ENCODE measurements at regions not wholly inside any gene's neighbourhood (a gene's known extent, or its start where the extent isn't known, plus 50 kb on each side); places are given as distances from the start of the nearest gene placed in this dataset.
"Not testable (repeated sequence)": the region's sequence is repeated elsewhere in the genome, so short reads cannot be mapped to it uniquely, and the experiment has no call there.

DNA sequence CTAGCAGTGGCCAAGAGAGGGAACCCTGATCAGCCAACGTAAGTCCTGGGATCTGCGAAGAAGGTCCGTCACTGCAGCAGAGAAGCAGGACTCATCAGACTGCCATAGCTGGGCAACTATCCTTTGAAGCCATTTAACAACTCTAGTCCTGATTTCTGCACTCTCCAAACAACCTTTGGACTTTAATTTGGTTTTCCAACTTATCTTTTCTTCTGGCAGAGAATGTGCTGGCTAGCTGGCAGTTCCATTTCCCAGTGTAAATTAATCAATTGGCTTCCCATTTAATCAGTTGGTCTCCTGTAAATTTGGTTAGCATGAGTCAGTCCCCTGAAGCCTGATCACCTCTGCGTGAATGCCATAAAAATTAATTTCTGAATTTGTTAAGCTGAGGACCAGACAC is 153.7 kb upstream of the GPR101 start:
- DNase-seq, result no peak
- H3K27ac Mint-ChIP-seq, result peak overlapping the region in 1 of 2 donors; percentile 19
- H3K9me3 Mint-ChIP-seq, result no peaks in the 10 kb centered on the region
- ATAC-seq, result no peak
- no peaks in the 10 kb centered on the region for H3K27me3 Mint-ChIP-seq
- no peaks in the 10 kb centered on the region for H3K4me1 Mint-ChIP-seq
- H3K4me3 Mint-ChIP-seq, result no peak overlapping the region

DNA sequence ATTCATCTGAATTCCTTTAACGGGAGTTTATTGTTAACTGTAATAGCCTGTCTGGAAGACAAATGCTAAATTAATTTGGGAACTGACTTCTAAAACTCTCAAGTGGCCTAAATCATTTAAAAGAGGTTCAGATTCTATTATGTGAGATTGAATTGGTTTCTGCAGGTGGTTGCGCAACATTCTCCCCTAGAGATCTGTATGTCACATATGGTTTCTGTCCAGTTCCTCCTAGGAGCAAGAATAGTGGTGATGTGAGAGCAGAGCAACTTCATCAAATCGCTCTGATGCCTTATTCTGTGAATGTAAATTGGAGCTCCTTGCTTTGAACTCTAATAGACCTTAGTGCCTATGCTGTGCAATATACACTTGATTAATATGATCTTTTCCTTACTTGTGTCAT is 144.6 kb upstream of the GPR101 start:
- no peak overlapping the region for H3K4me3 Mint-ChIP-seq
- no peak overlapping the region for H3K27ac Mint-ChIP-seq
- no peak for ATAC-seq
- no peaks in the 10 kb centered on the region for H3K27me3 Mint-ChIP-seq
- no peak for DNase-seq
- H3K9me3 Mint-ChIP-seq, result no peaks in the 10 kb centered on the region
- peaks cover 1% of the 10 kb centered on the region for H3K4me1 Mint-ChIP-seq

DNA sequence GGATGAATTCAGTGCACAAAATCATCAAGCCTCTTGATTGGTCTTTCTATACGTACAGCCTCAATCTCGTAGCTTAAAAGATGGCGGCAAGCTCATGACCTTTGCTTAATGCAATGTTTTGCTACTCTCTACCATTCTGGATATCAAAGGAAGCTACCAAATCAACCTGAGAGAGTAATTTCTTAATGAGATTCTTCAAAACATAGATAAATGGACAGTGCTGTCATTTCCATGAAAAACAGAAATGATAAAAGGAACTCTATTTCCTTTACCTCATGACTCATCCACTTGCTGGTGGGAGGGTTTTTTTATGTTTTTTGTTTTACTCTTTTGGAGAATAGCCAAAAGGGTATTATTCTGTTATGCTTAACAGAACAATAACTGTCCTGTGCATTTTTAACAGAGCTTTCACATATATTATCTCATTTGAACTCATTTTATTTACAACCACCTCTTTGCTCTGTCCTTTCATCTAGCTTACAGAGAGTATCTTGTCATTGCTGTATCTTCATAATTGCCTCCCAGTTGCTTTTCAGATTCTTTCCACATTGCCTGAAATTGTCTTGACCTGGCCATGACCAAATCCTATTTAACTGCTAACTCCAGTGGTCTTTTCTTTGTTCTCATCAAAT is 138.6 kb upstream of the GPR101 start:
- DNase-seq, result no peak
- Mint-ChIP-seq H3K9me3 (no peaks in the 10 kb centered on the region), H3K4me1 (peaks cover 15% of the 10 kb centered on the region), H3K27ac (no peak overlapping the region), H3K27me3 (no peaks in the 10 kb centered on the region), H3K4me3 (no peak overlapping the region)
- ATAC-seq, result no peak

DNA sequence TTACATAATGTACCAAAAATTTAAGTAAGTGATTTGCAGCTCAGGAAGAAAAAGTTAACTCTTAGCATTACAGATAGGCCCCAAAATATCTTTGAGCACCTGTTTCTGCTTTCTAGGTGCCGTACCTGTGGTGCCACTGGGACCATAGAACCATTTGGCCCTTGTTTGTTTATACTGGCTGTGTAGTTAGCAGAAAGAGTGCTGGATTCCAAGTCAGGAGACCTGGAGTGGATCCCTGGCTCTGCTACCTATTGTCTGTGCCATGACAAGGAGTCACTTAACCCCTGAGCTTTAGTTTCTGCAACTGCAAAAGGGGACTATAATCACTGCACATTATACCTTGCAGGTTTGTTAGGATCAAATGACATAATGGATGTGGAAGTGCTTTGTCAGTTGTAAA is 137.8 kb upstream of the GPR101 start:
- Mint-ChIP-seq H3K27ac (no peak overlapping the region), H3K27me3 (peaks cover 5% of the 10 kb centered on the region), H3K9me3 (no peaks in the 10 kb centered on the region), H3K4me3 (no peak overlapping the region), H3K4me1 (peaks cover 15% of the 10 kb centered on the region)
- ATAC-seq (no peak), DNase-seq (no peak)

DNA sequence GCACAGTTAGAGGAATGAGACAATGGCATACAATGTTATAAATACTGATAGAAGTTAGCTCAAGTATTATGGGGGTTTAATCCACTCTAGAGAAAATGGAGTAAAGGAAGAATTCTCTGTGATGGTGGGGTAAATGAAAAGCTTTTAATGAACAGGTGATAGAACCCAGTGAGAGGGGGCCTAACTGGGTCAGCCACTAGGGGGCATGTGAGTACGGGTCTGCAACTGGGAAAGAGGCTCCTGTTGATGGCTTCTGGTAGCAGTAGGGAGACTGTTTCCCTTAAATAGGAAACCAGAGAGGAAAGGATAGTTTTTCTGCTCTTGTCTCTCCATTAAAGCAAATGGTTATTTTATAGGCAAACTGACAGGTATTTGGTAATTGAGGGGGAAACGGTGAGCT is 132.8 kb upstream of the GPR101 start:
- Mint-ChIP-seq H3K27me3 (peaks cover 7% of the 10 kb centered on the region), H3K4me3 (no peak overlapping the region), H3K9me3 (no peaks in the 10 kb centered on the region), H3K4me1 (no peaks in the 10 kb centered on the region), H3K27ac (peak overlapping the region in 1 of 2 donors; percentile 90)
- no peak for DNase-seq
- ATAC-seq, result no peak

DNA sequence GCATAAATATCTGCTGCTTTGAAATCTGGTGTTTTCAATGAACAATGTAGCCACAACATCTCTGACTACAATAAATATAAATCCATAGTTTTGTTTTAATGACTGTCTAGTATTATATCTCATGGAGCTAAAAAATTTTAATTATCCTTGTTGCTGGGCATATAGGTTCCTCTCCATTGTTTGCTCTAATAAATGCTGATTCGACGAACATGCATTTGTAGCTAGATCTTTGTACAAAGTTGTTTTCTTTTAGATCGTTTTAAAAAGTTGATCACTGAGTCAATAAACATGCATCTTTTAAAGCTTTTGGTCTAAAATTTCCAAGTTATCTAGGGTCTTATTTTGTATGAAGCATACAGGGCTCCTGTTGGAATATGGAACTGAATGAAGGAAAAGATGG is 130.5 kb upstream of the GPR101 start:
- ATAC-seq (no peak), DNase-seq (no peak)
- Mint-ChIP-seq H3K4me3 (no peak overlapping the region), H3K4me1 (no peaks in the 10 kb centered on the region), H3K27me3 (peaks cover 7% of the 10 kb centered on the region), H3K27ac (no peak overlapping the region), H3K9me3 (no peaks in the 10 kb centered on the region)

DNA sequence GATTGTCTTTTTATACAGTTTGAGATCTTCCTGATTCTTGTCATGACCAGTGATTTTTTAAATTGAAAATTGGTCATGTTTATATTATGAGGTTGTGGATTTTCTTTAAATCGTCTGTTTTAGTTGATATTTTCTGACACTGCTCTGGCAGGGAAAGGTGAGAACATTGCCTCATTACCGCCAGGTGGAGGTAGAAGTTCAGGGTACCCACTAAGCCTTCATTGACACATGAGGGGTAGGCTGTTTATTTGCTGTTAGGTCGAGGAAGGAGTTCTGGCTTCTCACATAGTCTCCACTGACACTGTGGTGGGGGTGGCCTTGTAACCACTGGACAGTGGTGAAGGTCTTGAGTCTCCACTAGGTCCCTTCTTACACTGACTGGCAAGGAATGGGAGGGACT is 117.6 kb upstream of the GPR101 start:
- H3K4me3 Mint-ChIP-seq, result no peak overlapping the region
- ATAC-seq (no peak), DNase-seq (no peak)
- H3K4me1 Mint-ChIP-seq, result no peaks in the 10 kb centered on the region
- H3K9me3 Mint-ChIP-seq, result no peaks in the 10 kb centered on the region
- peaks cover 15% of the 10 kb centered on the region for H3K27me3 Mint-ChIP-seq
- H3K27ac Mint-ChIP-seq, result no peak overlapping the region

DNA sequence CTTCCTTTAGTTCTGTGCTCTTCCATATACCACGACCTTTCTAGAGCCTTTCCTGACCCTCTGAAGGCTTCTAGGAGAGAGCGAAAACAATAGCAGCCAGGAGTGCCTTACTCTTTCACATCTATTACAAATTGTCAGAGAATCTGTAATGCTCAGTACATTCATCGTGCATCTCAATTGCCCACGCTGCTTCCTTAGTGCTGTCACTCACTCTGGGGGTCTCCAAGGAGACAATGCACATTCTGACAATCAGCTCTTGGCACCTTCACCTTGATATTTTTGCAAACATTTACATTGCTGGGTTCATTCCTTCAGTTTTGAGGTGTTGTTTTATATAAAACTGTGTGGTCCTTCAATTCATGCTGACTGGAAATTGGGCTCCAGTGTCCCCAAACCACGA is 110.1 kb upstream of the GPR101 start:
- ATAC-seq (no peak), DNase-seq (no peak)
- H3K27me3 Mint-ChIP-seq, result no peaks in the 10 kb centered on the region
- H3K4me3 Mint-ChIP-seq, result no peak overlapping the region
- H3K4me1 Mint-ChIP-seq, result no peaks in the 10 kb centered on the region
- H3K9me3 Mint-ChIP-seq, result peaks cover 0 to 6% of the 10 kb centered on the region in 2 donors
- no peak overlapping the region for H3K27ac Mint-ChIP-seq

DNA sequence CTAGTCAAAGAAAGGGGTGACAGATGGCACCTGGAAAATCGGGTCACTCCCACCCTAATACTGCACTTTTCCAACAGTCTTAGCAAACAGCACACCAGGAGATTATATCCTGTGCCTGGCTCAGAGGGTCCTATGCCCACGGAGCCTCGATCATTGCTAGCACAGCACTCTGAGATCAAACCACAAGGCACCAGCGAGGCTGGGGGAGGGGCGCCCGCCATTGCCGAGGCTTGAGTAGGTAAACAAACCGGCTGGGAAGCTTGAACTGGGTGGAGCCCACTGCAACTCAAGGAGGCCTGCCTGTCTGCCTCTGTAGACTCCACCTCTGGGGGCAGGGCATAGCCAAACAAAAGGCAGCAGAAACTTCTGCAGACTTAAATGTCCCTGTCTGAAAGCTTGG is 88.9 kb upstream of the GPR101 start:
- H3K9me3 Mint-ChIP-seq, H3K4me3 Mint-ChIP-seq, H3K27me3 Mint-ChIP-seq, ATAC-seq, H3K27ac Mint-ChIP-seq, H3K4me1 Mint-ChIP-seq, DNase-seq: not testable (repeated sequence)

DNA sequence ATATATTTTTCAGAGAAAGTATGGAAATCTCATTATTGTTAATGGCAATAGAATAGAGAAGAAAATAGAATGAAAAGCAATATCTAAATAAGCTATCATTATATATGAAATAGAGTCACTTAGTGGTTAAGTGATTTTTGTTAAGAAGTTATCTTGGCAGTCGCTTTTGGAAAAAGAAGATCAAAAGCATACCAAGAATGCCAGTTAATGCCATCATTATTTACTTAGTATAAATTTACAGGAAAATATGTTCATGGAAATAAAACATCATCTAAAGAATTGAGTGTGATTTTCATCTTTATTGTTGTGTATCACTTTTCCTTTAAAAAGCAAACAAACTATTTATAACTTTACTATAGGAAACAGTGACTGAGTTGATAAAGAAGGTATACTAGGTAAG is 85.3 kb upstream of the GPR101 start:
- H3K27ac Mint-ChIP-seq, result no peak overlapping the region

DNA sequence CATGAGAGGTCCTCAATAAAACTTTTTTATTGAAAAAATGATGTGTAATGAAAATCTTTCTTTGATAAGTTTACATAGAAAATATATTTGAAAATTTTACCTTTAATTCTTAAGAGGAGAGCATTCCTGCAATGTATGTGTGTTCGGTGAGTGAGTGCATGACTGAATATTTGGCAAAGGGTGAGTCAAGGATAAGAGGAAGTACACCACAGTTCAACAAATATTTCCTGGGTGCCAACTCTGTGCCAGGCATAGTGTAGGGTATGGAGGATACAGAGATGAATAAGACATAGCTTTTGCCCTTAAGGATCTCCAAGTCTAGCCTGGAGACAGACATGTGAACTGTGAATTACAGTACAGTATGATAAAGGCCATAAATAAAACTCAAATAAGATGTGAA is 84.7 kb upstream of the GPR101 start:
- Mint-ChIP-seq H3K9me3 (no peaks in the 10 kb centered on the region), H3K4me1 (no peaks in the 10 kb centered on the region), H3K4me3 (no peak overlapping the region), H3K27ac (no peak overlapping the region), H3K27me3 (peaks cover 7% of the 10 kb centered on the region)
- DNase-seq, result no peak
- ATAC-seq, result no peak

More for the DNA sequence above, 85.3 kb upstream of the GPR101 start:
- Mint-ChIP-seq H3K4me1 (no peaks in the 10 kb centered on the region), H3K27me3 (peaks cover 7% of the 10 kb centered on the region), H3K9me3 (no peaks in the 10 kb centered on the region), H3K4me3 (no peak overlapping the region)
- DNase-seq (no peak), ATAC-seq (no peak)

DNA sequence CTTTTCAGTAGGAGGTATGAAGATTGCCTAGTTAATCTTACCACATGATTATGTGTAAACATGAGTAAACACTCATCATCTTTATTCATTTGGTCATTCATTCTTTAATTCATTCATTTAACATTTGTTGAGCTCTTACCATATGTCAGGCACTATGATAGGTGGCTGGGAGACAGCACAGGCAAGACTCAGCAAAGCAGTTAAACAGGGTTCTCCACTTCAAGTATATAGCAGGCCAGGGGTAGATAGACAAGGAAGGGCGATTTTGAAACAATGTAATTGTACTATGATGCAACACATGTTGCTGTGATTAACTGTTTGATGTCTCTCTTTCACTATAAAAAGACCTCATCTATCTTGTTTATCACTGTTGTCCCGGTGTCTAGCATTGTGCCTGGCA is 84.3 kb upstream of the GPR101 start:
- Mint-ChIP-seq H3K4me3 (no peak overlapping the region), H3K4me1 (no peaks in the 10 kb centered on the region), H3K9me3 (no peaks in the 10 kb centered on the region), H3K27ac (no peak overlapping the region), H3K27me3 (peaks cover 7% of the 10 kb centered on the region)
- ATAC-seq (no peak), DNase-seq (no peak)

DNA sequence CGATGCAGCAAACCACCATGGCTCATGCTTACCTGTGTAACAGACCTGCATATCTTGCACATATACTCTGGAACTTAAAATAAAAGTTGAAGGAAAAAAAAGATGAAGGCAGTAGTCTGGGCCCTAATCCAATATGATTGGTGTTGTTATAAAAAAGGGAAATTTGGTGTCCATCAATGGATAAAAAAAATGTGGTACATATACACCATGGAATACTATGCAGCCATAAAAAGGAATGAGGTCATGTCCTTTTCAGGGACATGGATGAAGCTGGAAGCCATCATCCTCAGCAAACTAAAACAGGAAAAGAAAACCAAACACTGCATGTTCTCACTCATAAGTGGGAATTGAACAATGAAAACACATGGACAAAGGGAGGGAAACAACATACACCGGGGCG is 74.1 kb upstream of the GPR101 start:
- ATAC-seq, H3K9me3 Mint-ChIP-seq, H3K27me3 Mint-ChIP-seq, H3K4me3 Mint-ChIP-seq, H3K27ac Mint-ChIP-seq, H3K4me1 Mint-ChIP-seq, DNase-seq: not testable (repeated sequence)

DNA sequence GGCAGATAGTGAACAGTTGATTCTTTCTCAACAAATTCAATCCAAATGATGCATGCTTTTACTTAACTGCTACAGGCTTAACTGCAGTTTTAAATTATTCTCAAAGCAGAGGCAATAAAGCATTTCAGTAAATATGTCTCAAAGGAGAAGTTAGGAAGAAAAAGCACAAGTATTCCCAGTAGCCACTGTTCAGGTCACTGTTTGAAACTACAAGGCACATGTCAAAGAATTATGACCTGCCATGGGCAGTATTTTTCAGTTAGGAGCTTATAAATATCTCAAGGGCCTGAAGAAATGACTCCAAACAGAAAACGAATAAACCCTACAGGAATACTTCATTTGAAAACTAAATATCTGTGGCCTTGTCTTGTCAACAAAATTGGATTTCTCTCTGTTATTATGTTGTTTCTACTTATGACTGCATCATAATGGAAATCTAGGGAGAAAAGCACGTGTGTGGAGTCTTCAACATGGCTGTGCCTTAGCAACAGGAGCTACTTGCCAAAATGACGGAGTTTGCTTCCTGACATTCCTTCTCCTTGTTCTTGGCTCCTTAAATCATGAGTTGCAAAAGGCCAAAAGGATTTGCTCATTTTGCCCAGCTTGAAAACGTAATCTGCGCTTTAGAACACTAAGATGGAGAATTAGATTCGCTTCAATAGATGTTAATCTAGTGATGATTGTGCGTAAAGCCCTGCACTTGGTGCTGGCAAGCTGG is 67.6 kb upstream of the GPR101 start:
- DNase-seq (no peak), ATAC-seq (no peak)
- Mint-ChIP-seq H3K4me3 (no peak overlapping the region), H3K4me1 (no peaks in the 10 kb centered on the region), H3K9me3 (no peaks in the 10 kb centered on the region), H3K27ac (no peak overlapping the region), H3K27me3 (peaks cover 7% of the 10 kb centered on the region)
